Mesenchymal stem cell (in vitro differentiated cells and primary cell): ENCODE measurements at regions not wholly inside any gene's neighbourhood (a gene's known extent, or its start where the extent isn't known, plus 50 kb on each side); places are given as distances from the start of the nearest gene placed in this dataset.

Experiments used
- DNase-seq: peaks from one replicate; pipeline ENCODE4 v3.0.0-alpha.2; 2013
- H2AFZ ChIP-seq: one replicate; pipeline ENCODE4 v1.6.1; 2013; ENCODE audit warnings: low read depth, mild to moderate bottlenecking, control low read depth, inconsistent platforms, low read length, moderate library complexity
- H2AK5ac ChIP-seq: 2 replicates; pipeline ENCODE4 v1.6.1; 2013; ENCODE audit warnings: low read length, moderate library complexity, mild to moderate bottlenecking, inconsistent platforms; ENCODE audit not compliant: severe bottlenecking
- H2BK120ac ChIP-seq: one replicate; pipeline ENCODE4 v1.6.1; 2013; ENCODE audit warnings: low read depth, mild to moderate bottlenecking, inconsistent platforms, low read length, moderate library complexity
- H2BK12ac ChIP-seq, 2 experiments: one replicate each; pipeline ENCODE4 v1.6.1; 2013; ENCODE audit warnings: inconsistent platforms in 2 of 2, low read length in 2 of 2, mild to moderate bottlenecking in 2 of 2, moderate library complexity in 2 of 2, control low read depth in 1 of 2
- H2BK15ac ChIP-seq: one replicate; pipeline ENCODE4 v1.6.1; 2013; ENCODE audit warnings: mild to moderate bottlenecking, low read depth, inconsistent platforms; ENCODE audit not compliant: poor library complexity, severe bottlenecking
- H2BK5ac ChIP-seq: 2 replicates; pipeline ENCODE4 v1.6.1; 2013; ENCODE audit warnings: low read depth, mild to moderate bottlenecking, low read length, control low read depth, inconsistent platforms; ENCODE audit not compliant: poor library complexity, severe bottlenecking
- H3K14ac ChIP-seq, 2 experiments: one replicate each; pipeline ENCODE4 v1.6.1; 2013; ENCODE audit warnings: inconsistent platforms in 2 of 2, low read length in 2 of 2, control low read depth in 1 of 2, mild to moderate bottlenecking in 1 of 2, moderate library complexity in 1 of 2
- H3K18ac ChIP-seq, 2 experiments: one replicate each; pipeline ENCODE4 v1.6.1; 2013; ENCODE audit warnings: inconsistent platforms in 2 of 2, low read length in 2 of 2, control low read depth in 1 of 2, low read depth in 1 of 2, mild to moderate bottlenecking in 1 of 2
- H3K23ac ChIP-seq, 2 experiments: one replicate each; pipeline ENCODE4 v1.6.1; 2013; ENCODE audit warnings: inconsistent platforms in 2 of 2, low read length in 2 of 2, mild to moderate bottlenecking in 2 of 2, moderate library complexity in 2 of 2, control low read depth in 1 of 2
- H3K27ac ChIP-seq: 2 replicates; pipeline ENCODE4 v1.5.1; 2013; ENCODE audit warnings: mild to moderate bottlenecking, moderate library complexity, low read length, control low read depth, inconsistent platforms; ENCODE audit not compliant: poor library complexity, severe bottlenecking
- H3K27me3 ChIP-seq, 2 experiments: 2 replicates each; pipeline versions ENCODE4 v1.6.1 to v1.7.0; 2013; ENCODE audit warnings: low read length in 2 of 2, mild to moderate bottlenecking in 2 of 2, moderate library complexity in 2 of 2, control low read depth in 1 of 2, inconsistent platforms in 1 of 2; ENCODE audit not compliant: control insufficient read depth in 1 of 2, insufficient read depth in 1 of 2
- H3K36me3 ChIP-seq, 2 experiments: 2 replicates each; pipeline versions ENCODE4 v1.6.1 to v1.7.0; 2013; ENCODE audit warnings: low read length in 2 of 2, control low read depth in 1 of 2, inconsistent platforms in 1 of 2, low read depth in 1 of 2, mild to moderate bottlenecking in 1 of 2; ENCODE audit not compliant: insufficient read depth in 2 of 2, control insufficient read depth in 1 of 2
- H3K4ac ChIP-seq, 2 experiments: one replicate each; pipeline ENCODE4 v1.6.1; 2013; ENCODE audit warnings: inconsistent platforms in 2 of 2, low read length in 2 of 2, mild to moderate bottlenecking in 2 of 2, moderate library complexity in 2 of 2, control low read depth in 1 of 2, low read depth in 1 of 2
- H3K4me1 ChIP-seq: 2 replicates; pipeline ENCODE4 v1.6.1; 2013; ENCODE audit warnings: low read depth, low read length, control low read depth; ENCODE audit not compliant: control insufficient read depth, insufficient read depth
- H3K4me2 ChIP-seq: 2 replicates; pipeline ENCODE4 v1.6.1; 2013; ENCODE audit warnings: low read length, mild to moderate bottlenecking, inconsistent platforms; ENCODE audit not compliant: poor library complexity, severe bottlenecking
- H3K4me3 ChIP-seq, 2 experiments: 2 replicates each; pipeline versions ENCODE4 v1.5.1 to v1.7.0; 2013; ENCODE audit warnings: low read length in 2 of 2, mild to moderate bottlenecking in 2 of 2, control low read depth in 1 of 2, low read depth in 1 of 2; ENCODE audit not compliant: insufficient read depth in 1 of 2
- H3K79me1 ChIP-seq: replicated peaks from 2 replicates; pipeline ENCODE4 v1.6.1; 2013; ENCODE audit warnings: mild to moderate bottlenecking, control low read depth, low read length, inconsistent platforms; ENCODE audit not compliant: poor library complexity, severe bottlenecking
- H3K9ac ChIP-seq: 2 replicates; pipeline ENCODE4 v1.7.0; 2013; ENCODE audit warnings: mild to moderate bottlenecking, low read length, moderate library complexity
- H3K9me3 ChIP-seq: 2 replicates; pipeline ENCODE4 v1.7.0; 2013; ENCODE audit warnings: mild to moderate bottlenecking, low read length; ENCODE audit not compliant: control insufficient read depth
- H4K8ac ChIP-seq: one replicate; pipeline ENCODE4 v1.6.1; 2013; ENCODE audit warnings: inconsistent platforms, mild to moderate bottlenecking, low read length, moderate library complexity
- H4K91ac ChIP-seq: one replicate; pipeline ENCODE4 v1.6.1; 2013; ENCODE audit warnings: mild to moderate bottlenecking, low read length, inconsistent platforms
- WGBS: methylation state at CpG from one replicate; pipeline ENCODE4 v1.1.7; 2013; ENCODE audit warnings: mixed read lengths; 5-methylcytosine and 5-hydroxymethylcytosine counted together

DNA sequence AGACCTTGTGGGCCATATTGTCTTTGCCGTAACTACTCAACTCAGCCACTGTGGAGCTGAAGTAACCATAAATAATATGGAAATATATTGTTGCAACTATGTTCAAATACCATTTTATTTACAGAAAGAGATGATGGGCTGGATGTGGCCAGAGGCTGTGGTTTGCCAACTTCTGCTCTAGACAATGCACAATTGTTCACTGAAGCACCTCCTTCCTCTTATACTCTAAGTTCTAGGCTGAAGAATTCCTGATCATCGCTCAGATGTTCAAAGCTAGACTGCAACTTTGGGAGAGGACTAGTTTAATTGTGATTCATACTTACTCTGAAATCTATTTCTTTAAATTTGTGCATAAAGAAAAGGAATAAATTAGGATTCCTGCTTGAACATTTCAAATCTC, 245.0 kb downstream of the TAF11L14 start:
- H3K14ac ChIP-seq, result no peak overlapping the region
- H4K8ac ChIP-seq, result no peak overlapping the region
- H3K4me2 ChIP-seq, result no peak overlapping the region
- no peak overlapping the region for H2BK5ac ChIP-seq
- DNase-seq, result no peak
- no peak overlapping the region for H3K18ac ChIP-seq
- H3K9me3 ChIP-seq, result no peaks in the 10 kb centered on the region
- H3K36me3 ChIP-seq, result no peaks in the 10 kb centered on the region
- H2BK12ac ChIP-seq, result no peak overlapping the region
- H4K91ac ChIP-seq, result no peak overlapping the region
- WGBS, result no CpG with 5 or more reads among the region's 2 CpGs
- H3K23ac ChIP-seq, result no peak overlapping the region
- no peak overlapping the region for H3K4ac ChIP-seq
- H3K27ac ChIP-seq, result no peak overlapping the region
- no peak overlapping the region for H2BK120ac ChIP-seq
- H3K4me3 ChIP-seq, result no peak overlapping the region
- H2BK15ac ChIP-seq, result no peak overlapping the region
- no peak overlapping the region for H2AFZ ChIP-seq
- no peaks in the 10 kb centered on the region for H3K79me1 ChIP-seq
- no peak overlapping the region for H2AK5ac ChIP-seq
- no peaks in the 10 kb centered on the region for H3K27me3 ChIP-seq
- H3K9ac ChIP-seq, result no peak overlapping the region
- H3K4me1 ChIP-seq, result no peaks in the 10 kb centered on the region

DNA sequence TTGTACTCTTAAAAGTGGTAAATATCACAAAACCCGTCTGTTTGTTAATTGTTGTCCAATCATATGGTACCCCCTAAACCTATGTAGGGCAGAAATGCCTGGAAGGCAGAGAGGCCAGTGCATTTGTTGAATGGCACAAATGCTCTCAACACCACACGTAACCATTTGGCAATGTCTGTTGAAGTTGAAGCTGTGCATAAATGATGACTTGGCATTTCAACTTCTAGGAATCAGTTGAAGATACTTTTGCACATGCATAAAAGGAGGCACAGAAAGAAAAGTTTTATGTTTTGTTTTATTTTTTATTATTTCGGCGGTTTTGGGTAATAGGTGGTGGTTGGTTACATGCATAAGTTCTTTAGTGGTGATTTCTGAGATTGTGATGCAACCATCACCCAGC, 246.6 kb downstream of the TAF11L14 start:
- H4K91ac ChIP-seq, result no peak overlapping the region
- no peak overlapping the region for H2AFZ ChIP-seq
- no peak overlapping the region for H3K14ac ChIP-seq
- H2BK120ac ChIP-seq, result no peak overlapping the region
- H3K9me3 ChIP-seq, result no peaks in the 10 kb centered on the region
- H3K4me1 ChIP-seq, result no peaks in the 10 kb centered on the region
- no peak overlapping the region for H2BK5ac ChIP-seq
- H2AK5ac ChIP-seq, result no peak overlapping the region
- no peak overlapping the region for H3K4me2 ChIP-seq
- no peak overlapping the region for H3K18ac ChIP-seq
- no peaks in the 10 kb centered on the region for H3K79me1 ChIP-seq
- H2BK12ac ChIP-seq, result no peak overlapping the region
- no peak overlapping the region for H3K4ac ChIP-seq
- H2BK15ac ChIP-seq, result no peak overlapping the region
- 83% methylated on average over 4 of the region's 4 CpGs for WGBS
- no peaks in the 10 kb centered on the region for H3K27me3 ChIP-seq
- no peak overlapping the region for H3K23ac ChIP-seq
- no peak overlapping the region for H3K4me3 ChIP-seq
- no peak overlapping the region for H4K8ac ChIP-seq
- H3K27ac ChIP-seq, result no peak overlapping the region
- no peaks in the 10 kb centered on the region for H3K36me3 ChIP-seq
- no peak for DNase-seq
- H3K9ac ChIP-seq, result no peak overlapping the region

DNA sequence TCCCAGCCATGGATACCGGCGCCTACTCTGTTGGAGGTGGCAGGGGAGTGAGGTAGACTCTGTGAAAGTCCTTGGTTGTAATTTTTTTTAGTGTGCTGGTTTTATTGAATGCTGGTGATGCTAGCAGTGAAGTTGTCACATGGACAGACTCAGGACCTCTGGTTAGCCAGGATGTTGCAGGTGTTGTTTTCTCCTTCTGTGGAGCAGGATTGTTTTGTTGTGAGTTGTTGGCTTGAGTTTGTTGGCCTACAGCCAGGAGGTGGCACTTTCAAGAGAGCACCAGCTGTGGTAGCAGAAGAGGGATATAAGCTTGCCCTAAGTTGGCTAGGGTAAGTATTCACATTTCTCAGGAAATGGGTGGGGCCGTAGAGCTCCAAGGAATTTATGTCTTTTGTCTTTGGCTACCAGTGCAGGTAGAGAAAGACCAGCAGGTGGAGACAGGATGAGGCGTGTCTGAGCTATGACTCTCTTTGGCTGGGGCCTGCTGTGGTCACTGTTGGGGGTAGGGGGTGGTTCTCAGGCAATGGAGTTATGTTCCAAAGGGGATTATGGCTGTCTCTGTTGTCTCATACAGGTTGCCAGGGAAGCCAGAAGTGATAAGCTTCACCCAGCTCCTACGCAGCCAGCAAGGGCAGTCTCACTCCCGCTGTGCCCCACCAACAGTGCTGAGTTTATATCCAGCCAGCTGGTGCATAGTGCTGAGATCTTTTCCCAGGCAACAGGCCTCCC, 248.7 kb downstream of the TAF11L14 start:
- Histone ChIP-seq H2AK5ac (no peak overlapping the region), H3K4ac (no peak overlapping the region), H3K27me3 (no peaks in the 10 kb centered on the region), H2AFZ (no peak overlapping the region), H3K36me3 (no peaks in the 10 kb centered on the region), H2BK120ac (no peak overlapping the region), H3K9me3 (no peaks in the 10 kb centered on the region), H3K79me1 (no peaks in the 10 kb centered on the region), H2BK12ac (no peak overlapping the region), H3K27ac (no peak overlapping the region), H4K91ac (no peak overlapping the region), H2BK15ac (no peak overlapping the region), H3K4me2 (no peak overlapping the region), H3K4me3 (no peak overlapping the region), H3K18ac (no peak overlapping the region), H3K9ac (no peak overlapping the region), H2BK5ac (no peak overlapping the region), H3K14ac (no peak overlapping the region), H3K4me1 (no peaks in the 10 kb centered on the region), H3K23ac (no peak overlapping the region), H4K8ac (no peak overlapping the region)
- WGBS, result 58% methylated on average over 6 of the region's 6 CpGs
- DNase-seq, result no peak

DNA sequence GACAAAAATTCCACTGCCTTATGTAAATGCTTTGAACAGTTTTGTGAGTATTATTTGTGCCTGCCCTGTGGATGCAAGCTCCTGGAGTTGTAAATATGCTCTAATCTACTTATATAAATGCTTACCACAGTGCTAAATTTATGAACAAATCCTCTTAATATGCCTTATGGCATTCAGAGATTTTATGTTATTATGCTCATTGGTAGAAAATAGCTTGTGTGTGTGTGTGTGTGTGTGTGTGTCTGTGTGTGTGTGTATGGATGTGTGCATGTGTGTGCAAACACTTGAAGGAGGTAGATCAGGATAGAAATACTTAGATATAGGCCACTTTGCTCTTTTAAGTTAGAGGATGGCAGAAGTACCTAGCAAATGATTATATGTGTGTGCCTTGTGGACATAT, 253.9 kb downstream of the TAF11L14 start:
- Histone ChIP-seq H4K91ac (no peak overlapping the region), H3K79me1 (no peaks in the 10 kb centered on the region)

More for the DNA sequence above, 253.9 kb downstream of the TAF11L14 start:
- no peak overlapping the region for H4K8ac ChIP-seq
- H2BK120ac ChIP-seq, result no peak overlapping the region
- no peak overlapping the region for H2AK5ac ChIP-seq
- H3K14ac ChIP-seq, result no peak overlapping the region
- no peak overlapping the region for H3K4me3 ChIP-seq
- H3K18ac ChIP-seq, result no peak overlapping the region
- H3K27ac ChIP-seq, result no peak overlapping the region
- H3K27me3 ChIP-seq, result no peaks in the 10 kb centered on the region
- no peak for DNase-seq
- no peak overlapping the region for H3K23ac ChIP-seq
- H2BK5ac ChIP-seq, result no peak overlapping the region
- H2AFZ ChIP-seq, result no peak overlapping the region
- no peak overlapping the region for H3K9ac ChIP-seq
- no peaks in the 10 kb centered on the region for H3K36me3 ChIP-seq
- no peak overlapping the region for H2BK12ac ChIP-seq
- no peak overlapping the region for H3K4me2 ChIP-seq
- no peaks in the 10 kb centered on the region for H3K9me3 ChIP-seq
- no peaks in the 10 kb centered on the region for H3K4me1 ChIP-seq
- H2BK15ac ChIP-seq, result no peak overlapping the region
- H3K4ac ChIP-seq, result no peak overlapping the region
